OCI-LY1 (cell line): ENCODE measurements at regions not wholly inside any gene's neighbourhood (a gene's known extent, or its start where the extent isn't known, plus 50 kb on each side); places are given as distances from the start of the nearest gene placed in this dataset.

Experiments
- H2AFZ ChIP-seq: fragments of 200-600 bp; sonication (generic), shearing (Covaris generic); 2 replicates; pipeline ENCODE4 v1.6.0; 2014; ENCODE audit warnings: antibody characterized with exemption, mild to moderate bottlenecking, low read length
- H3F3A ChIP-seq: fragments of 200-600 bp; sonication (generic), shearing (Covaris generic); 2 replicates; pipeline ENCODE4 v1.6.0; 2014; ENCODE audit warnings: mild to moderate bottlenecking, antibody characterized with exemption, low read length, moderate library complexity; ENCODE audit not compliant: insufficient read depth
- H3K27ac ChIP-seq: fragments of 200-600 bp; sonication (generic); 2 replicates; pipeline ENCODE4 v1.5.1; 2014; ENCODE audit warnings: low read length, mixed run types, mild to moderate bottlenecking, low read depth; ENCODE audit not compliant: poor library complexity, severe bottlenecking
- H3K27me3 ChIP-seq: fragments of 200-600 bp; sonication (generic); 2 replicates; pipeline ENCODE4 v1.6.0; 2014; ENCODE audit warnings: antibody characterized with exemption, mild to moderate bottlenecking, low read length, moderate library complexity; ENCODE audit not compliant: insufficient read depth
- H3K36me3 ChIP-seq: fragments of 200-600 bp; sonication (generic); 2 replicates; pipeline ENCODE4 v1.6.1; 2014; ENCODE audit warnings: mild to moderate bottlenecking, antibody characterized with exemption, low read length, moderate library complexity, mixed read lengths; ENCODE audit not compliant: insufficient read depth
- H3K4me1 ChIP-seq: fragments of 200-600 bp; sonication (generic); 2 replicates; pipeline ENCODE4 v1.5.1; 2014; ENCODE audit warnings: mild to moderate bottlenecking, low read length, moderate library complexity; ENCODE audit not compliant: insufficient read depth, severe bottlenecking
- H3K4me2 ChIP-seq: fragments of 200-600 bp; sonication (generic), shearing (Covaris generic); 2 replicates; pipeline ENCODE4 v1.6.1; 2014; ENCODE audit warnings: low read length
- H3K4me3 ChIP-seq: fragments of 200-600 bp; sonication (generic); 2 replicates; pipeline ENCODE4 v1.5.1; 2014; ENCODE audit warnings: low read length, low read depth, mild to moderate bottlenecking, mixed read lengths; ENCODE audit not compliant: poor library complexity, severe bottlenecking
- H3K79me2 ChIP-seq: fragments of 200-600 bp; shearing (Covaris generic); 2 replicates; pipeline ENCODE4 v1.6.1; 2016; ENCODE audit warnings: mixed run types, low read length, mixed read lengths; ENCODE audit not compliant: insufficient read depth
- H3K9ac ChIP-seq: fragments of 200-600 bp; sonication (generic), shearing (Covaris generic); 2 replicates; pipeline ENCODE4 v1.6.1; 2014; ENCODE audit warnings: mild to moderate bottlenecking, low read length, mixed read lengths
- H3K9me2 ChIP-seq: fragments of 200-600 bp; sonication (generic), shearing (Covaris generic); 2 replicates; pipeline ENCODE4 v1.6.1; 2014; ENCODE audit warnings: low read depth, mild to moderate bottlenecking, low read length, mixed read lengths
- H3K9me3 ChIP-seq: fragments of 200-600 bp; shearing (Covaris generic); 2 replicates; pipeline ENCODE4 v1.6.1; 2014; ENCODE audit warnings: low read length, mixed read lengths
- H4K20me1 ChIP-seq: fragments of 200-600 bp; sonication (generic), shearing (Covaris generic); 2 replicates; pipeline ENCODE4 v1.6.0; 2016; ENCODE audit warnings: mild to moderate bottlenecking, low read length; ENCODE audit not compliant: insufficient read depth
- CTCF ChIP-seq: fragments of 200-600 bp; sonication (generic), shearing (Covaris generic); IDR thresholded peaks from 2 replicates; pipeline ENCODE4 v1.5.1; 2017; ENCODE audit warnings: mild to moderate bottlenecking, antibody characterized with exemption, low read length, moderate library complexity, mixed read lengths
- EZH2 ChIP-seq: fragments of 200-600 bp; sonication (generic), shearing (Covaris generic); IDR thresholded peaks from 2 replicates; pipeline ENCODE4 v1.8.0; 2017; ENCODE audit warnings: borderline replicate concordance, mixed run types, mild to moderate bottlenecking, antibody characterized with exemption, low read length, moderate library complexity, mixed read lengths

- no peaks in the 10 kb centered on the region for H3F3A ChIP-seq
- H3K9me3 ChIP-seq: no peaks in the 10 kb centered on the region
- H3K4me3 ChIP-seq: no peak overlapping the region
- no peak for TF ChIP-seq CTCF
- no peaks in the 10 kb centered on the region for H3K4me1 ChIP-seq
- H3K27ac ChIP-seq: no peak overlapping the region
- H3K9ac ChIP-seq: no peak overlapping the region
- no peaks in the 10 kb centered on the region for H3K79me2 ChIP-seq
- H2AFZ ChIP-seq: no peak overlapping the region
- H3K9me2 ChIP-seq: no peaks in the 10 kb centered on the region
- H3K27me3 ChIP-seq: no peaks in the 10 kb centered on the region
- H3K4me2 ChIP-seq: no peak overlapping the region
- H3K36me3 ChIP-seq: no peaks in the 10 kb centered on the region
- no peaks in the 10 kb centered on the region for H4K20me1 ChIP-seq
These were observed 254.6 kb upstream of the LDB2 start for GRCh38 chr4:17152941-17153540.

DNA sequence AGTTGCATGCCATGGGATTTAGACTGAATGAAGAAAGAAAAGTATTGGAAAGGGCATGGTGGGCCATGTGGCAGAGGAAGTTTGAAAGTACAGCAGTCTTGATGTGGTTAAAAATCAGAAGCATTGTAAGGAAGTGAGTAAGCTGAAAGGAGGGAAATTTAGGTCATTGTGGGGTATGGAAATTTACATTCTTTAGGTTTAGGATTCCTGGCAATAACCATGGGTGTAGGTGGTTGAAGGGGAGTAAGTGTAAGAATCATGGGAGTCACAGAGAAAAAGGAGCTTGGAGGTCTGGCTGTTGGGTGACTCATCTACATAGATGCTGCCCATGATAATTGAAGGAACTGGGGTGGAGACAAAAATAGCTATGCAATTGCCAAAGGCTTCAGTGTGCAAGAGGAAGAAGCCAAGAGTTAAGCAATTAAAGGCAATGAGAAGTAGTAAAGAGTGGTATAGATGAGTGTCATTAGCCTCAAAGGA lies 243.8 kb upstream of the LDB2 start:
- Histone ChIP-seq H3K9me2 (no peaks in the 10 kb centered on the region), H3K4me1 (no peaks in the 10 kb centered on the region), H3K4me2 (no peak overlapping the region), H3K9ac (no peak overlapping the region), H3K36me3 (no peaks in the 10 kb centered on the region), H3K9me3 (no peaks in the 10 kb centered on the region), H3K27me3 (no peaks in the 10 kb centered on the region), H4K20me1 (no peaks in the 10 kb centered on the region), H3K27ac (no peak overlapping the region), H3K4me3 (no peak overlapping the region), H3F3A (no peaks in the 10 kb centered on the region), H2AFZ (no peak overlapping the region), H3K79me2 (no peaks in the 10 kb centered on the region)
- TF ChIP-seq CTCF: no peak
- TF ChIP-seq EZH2: no peak

DNA sequence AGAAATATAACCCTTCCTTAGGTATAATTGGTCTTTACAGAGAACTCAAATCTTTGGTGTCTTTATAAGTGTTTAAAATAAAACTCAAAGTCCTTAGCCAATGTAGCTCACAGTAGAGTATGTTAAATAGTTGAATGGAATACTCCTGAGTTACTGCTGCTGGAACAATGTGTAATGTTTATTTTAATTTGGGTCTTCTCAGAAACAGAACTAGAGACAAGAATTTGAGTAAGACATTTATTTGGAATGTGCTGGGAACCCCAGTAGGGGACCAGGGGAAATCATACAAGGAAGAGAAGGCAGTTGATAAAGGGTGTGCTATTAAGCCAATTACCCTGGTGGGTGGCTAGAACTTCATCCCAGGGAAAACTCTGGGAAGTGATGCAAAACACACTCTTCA lies 240.4 kb upstream of the LDB2 start:
- Histone ChIP-seq H3K4me1 (no peaks in the 10 kb centered on the region), H2AFZ (no peak overlapping the region), H3K9ac (no peak overlapping the region), H3K9me3 (no peaks in the 10 kb centered on the region), H3F3A (no peaks in the 10 kb centered on the region), H3K36me3 (no peaks in the 10 kb centered on the region), H3K9me2 (no peaks in the 10 kb centered on the region), H3K27ac (no peak overlapping the region), H3K4me3 (no peak overlapping the region), H3K4me2 (no peak overlapping the region), H3K27me3 (no peaks in the 10 kb centered on the region), H3K79me2 (no peaks in the 10 kb centered on the region), H4K20me1 (no peaks in the 10 kb centered on the region)
- no peak for TF ChIP-seq EZH2
- TF ChIP-seq CTCF: no peak
